ENCODE measurements at regions not wholly inside any gene's neighbourhood (a gene's known extent, or its start where the extent isn't known, plus 50 kb on each side); places are given as distances from the start of the nearest gene placed in this dataset.

DNA sequence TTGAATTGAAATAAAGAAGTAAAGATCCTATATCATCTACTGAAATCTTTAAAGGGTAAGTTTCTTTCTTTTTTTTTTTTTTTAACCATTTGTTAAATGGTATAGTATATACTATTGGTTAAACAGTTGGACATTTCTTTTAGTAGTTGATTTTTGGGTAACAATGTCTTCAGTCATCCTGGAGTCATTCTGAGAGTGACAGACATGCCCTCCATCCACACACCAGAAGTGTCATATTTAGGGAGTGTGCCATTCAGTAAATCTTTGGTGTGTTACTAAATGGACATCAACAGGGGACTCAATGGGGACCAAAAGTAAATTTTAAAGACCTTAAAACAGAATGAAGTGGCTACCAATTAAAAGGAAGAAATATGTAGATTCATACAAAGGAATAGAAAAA is 50.8 kb upstream of the SLC39A10 start:
- H3K27me3 ChIP-seq (ENCODE audit: control insufficient read depth in 2 of 2, insufficient read depth in 1 of 2, low read length in 1 of 2): no peaks in the 10 kb centered on the region
- H3K9me3 ChIP-seq (ENCODE audit: control insufficient read depth in 2 of 2, insufficient read depth in 1 of 2, low read length in 1 of 2): no peaks in the 10 kb centered on the region
- H3K36me3 ChIP-seq (ENCODE audit: control insufficient read depth in 2 of 2, insufficient read depth in 2 of 2, low read length in 1 of 2): no peaks in the 10 kb centered on the region
- DNase-seq (ENCODE audit: low read depth in 6 of 9, low spot score in 9 of 9): no peak
- H3K27ac ChIP-seq (ENCODE audit: low read depth in 1 of 2, low read length in 1 of 2): no peak overlapping the region
- H3K4me3 ChIP-seq (ENCODE audit: low read length in 2 of 2): no peak overlapping the region
- no peaks in the 10 kb centered on the region for H3K4me1 ChIP-seq (ENCODE audit: control insufficient read depth in 2 of 2, insufficient read depth in 2 of 2, low read length in 2 of 2)

DNA sequence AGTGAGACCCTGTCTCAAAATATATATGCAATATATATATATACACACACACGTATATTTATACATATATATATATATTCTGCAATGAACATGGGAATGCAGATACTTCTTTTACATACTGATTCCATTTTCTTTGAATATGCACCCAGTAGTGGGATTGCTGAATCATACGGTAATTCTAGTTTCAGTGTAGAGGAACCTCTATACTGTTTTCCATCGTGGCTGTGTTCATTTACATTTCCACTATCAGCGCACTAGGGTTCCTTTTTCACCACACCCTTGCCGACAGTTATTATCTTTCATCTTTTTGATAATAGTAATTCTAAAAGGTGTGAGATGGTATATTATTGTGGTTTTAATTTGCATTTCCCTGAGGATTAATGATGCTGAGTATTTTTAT is 52.3 kb upstream of the SLC39A10 start:
- H3K27me3 ChIP-seq (ENCODE audit: control insufficient read depth in 2 of 2, insufficient read depth in 1 of 2, low read length in 1 of 2): no peaks in the 10 kb centered on the region
- H3K27ac ChIP-seq (ENCODE audit: low read depth in 1 of 2, low read length in 1 of 2): no peak overlapping the region
- H3K4me3 ChIP-seq (ENCODE audit: low read length in 2 of 2): no peak overlapping the region
- no peak for DNase-seq (ENCODE audit: low read depth in 6 of 9, low spot score in 9 of 9)
- 98% methylated on average over 5 of the region's 5 CpGs for WGBS
- no peaks in the 10 kb centered on the region for H3K4me1 ChIP-seq (ENCODE audit: control insufficient read depth in 2 of 2, insufficient read depth in 2 of 2, low read length in 2 of 2)
- no peaks in the 10 kb centered on the region for H3K9me3 ChIP-seq (ENCODE audit: control insufficient read depth in 2 of 2, insufficient read depth in 1 of 2, low read length in 1 of 2)
- H3K36me3 ChIP-seq (ENCODE audit: control insufficient read depth in 2 of 2, insufficient read depth in 2 of 2, low read length in 1 of 2): no peaks in the 10 kb centered on the region

GRCh38 chr2:195603998-195604397 is 53.0 kb upstream of the SLC39A10 start:
- WGBS: 98% methylated on average over 4 of the region's 4 CpGs
- DNase-seq (ENCODE audit: low read depth in 6 of 9, low spot score in 9 of 9): no peak
- H3K27ac ChIP-seq (ENCODE audit: low read depth in 1 of 2, low read length in 1 of 2): no peak overlapping the region
- H3K4me3 ChIP-seq (ENCODE audit: low read length in 2 of 2): no peak overlapping the region
- no peaks in the 10 kb centered on the region for H3K4me1 ChIP-seq (ENCODE audit: control insufficient read depth in 2 of 2, insufficient read depth in 2 of 2, low read length in 2 of 2)
- no peaks in the 10 kb centered on the region for H3K9me3 ChIP-seq (ENCODE audit: control insufficient read depth in 2 of 2, insufficient read depth in 1 of 2, low read length in 1 of 2)
- H3K36me3 ChIP-seq (ENCODE audit: control insufficient read depth in 2 of 2, insufficient read depth in 2 of 2, low read length in 1 of 2): no peaks in the 10 kb centered on the region
- H3K27me3 ChIP-seq (ENCODE audit: control insufficient read depth in 2 of 2, insufficient read depth in 1 of 2, low read length in 1 of 2): no peaks in the 10 kb centered on the region

DNA sequence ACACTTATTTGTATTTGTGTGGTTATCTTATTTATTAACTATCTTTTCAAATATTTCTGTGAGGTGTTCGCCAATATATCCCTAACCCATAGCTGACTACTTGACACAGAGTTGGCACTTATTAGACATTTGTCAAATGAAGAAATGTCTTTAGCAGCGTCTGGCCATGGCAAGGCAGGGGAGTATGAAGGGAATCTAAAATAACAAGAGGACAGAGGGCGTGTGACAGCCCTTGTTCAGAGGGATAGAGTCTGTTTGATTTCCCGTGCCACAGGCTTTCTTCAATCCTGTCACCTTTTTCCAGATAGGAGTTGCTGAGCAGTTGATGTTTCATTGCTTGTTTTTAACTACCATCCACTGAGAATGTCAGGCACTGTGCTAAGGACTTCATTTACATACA is 53.6 kb upstream of the SLC39A10 start:
- Histone ChIP-seq H3K27me3 (ENCODE audit: control insufficient read depth in 2 of 2, insufficient read depth in 1 of 2, low read length in 1 of 2) (no peaks in the 10 kb centered on the region), H3K27ac (ENCODE audit: low read depth in 1 of 2, low read length in 1 of 2) (no peak overlapping the region), H3K4me1 (ENCODE audit: control insufficient read depth in 2 of 2, insufficient read depth in 2 of 2, low read length in 2 of 2) (no peaks in the 10 kb centered on the region), H3K9me3 (ENCODE audit: control insufficient read depth in 2 of 2, insufficient read depth in 1 of 2, low read length in 1 of 2) (no peaks in the 10 kb centered on the region), H3K4me3 (ENCODE audit: low read length in 2 of 2) (no peak overlapping the region), H3K36me3 (ENCODE audit: control insufficient read depth in 2 of 2, insufficient read depth in 2 of 2, low read length in 1 of 2) (no peaks in the 10 kb centered on the region)
- 98% methylated on average over 4 of the region's 4 CpGs for WGBS
- no peak for DNase-seq (ENCODE audit: low read depth in 6 of 9, low spot score in 9 of 9)

- no peak overlapping the region for H3K27ac ChIP-seq (ENCODE audit: low read depth in 1 of 2, low read length in 1 of 2)
These were observed 54.3 kb upstream of the SLC39A10 start for GRCh38 chr2:195602687-195603086.

GRCh38 chr2:195601361-195601760 is 55.7 kb upstream of the SLC39A10 start:
- no peak overlapping the region for H3K27ac ChIP-seq (ENCODE audit: low read depth in 1 of 2, low read length in 1 of 2)
- no peak for DNase-seq (ENCODE audit: low read depth in 6 of 9, low spot score in 9 of 9)
- H3K36me3 ChIP-seq (ENCODE audit: control insufficient read depth in 2 of 2, insufficient read depth in 2 of 2, low read length in 1 of 2): no peaks in the 10 kb centered on the region
- no peaks in the 10 kb centered on the region for H3K4me1 ChIP-seq (ENCODE audit: control insufficient read depth in 2 of 2, insufficient read depth in 2 of 2, low read length in 2 of 2)
- H3K4me3 ChIP-seq (ENCODE audit: low read length in 2 of 2): no peak overlapping the region
- WGBS: 64% methylated on average over 6 of the region's 6 CpGs
- H3K9me3 ChIP-seq (ENCODE audit: control insufficient read depth in 2 of 2, insufficient read depth in 1 of 2, low read length in 1 of 2): no peaks in the 10 kb centered on the region
- H3K27me3 ChIP-seq (ENCODE audit: control insufficient read depth in 2 of 2, insufficient read depth in 1 of 2, low read length in 1 of 2): no peaks in the 10 kb centered on the region

More at GRCh38 chr2:195602687-195603086, 54.3 kb upstream of the SLC39A10 start:
- no peak for DNase-seq (ENCODE audit: low read depth in 6 of 9, low spot score in 9 of 9)
- H3K36me3 ChIP-seq (ENCODE audit: control insufficient read depth in 2 of 2, insufficient read depth in 2 of 2, low read length in 1 of 2): no peaks in the 10 kb centered on the region
- WGBS: 97% methylated on average over 7 of the region's 7 CpGs
- H3K27me3 ChIP-seq (ENCODE audit: control insufficient read depth in 2 of 2, insufficient read depth in 1 of 2, low read length in 1 of 2): no peaks in the 10 kb centered on the region
- H3K4me3 ChIP-seq (ENCODE audit: low read length in 2 of 2): no peak overlapping the region
- no peaks in the 10 kb centered on the region for H3K4me1 ChIP-seq (ENCODE audit: control insufficient read depth in 2 of 2, insufficient read depth in 2 of 2, low read length in 2 of 2)
- no peaks in the 10 kb centered on the region for H3K9me3 ChIP-seq (ENCODE audit: control insufficient read depth in 2 of 2, insufficient read depth in 1 of 2, low read length in 1 of 2)

- no peak for DNase-seq (ENCODE audit: low read depth in 6 of 9, low spot score in 9 of 9)
- no peak overlapping the region for H3K4me3 ChIP-seq (ENCODE audit: low read length in 2 of 2)
- H3K27me3 ChIP-seq (ENCODE audit: control insufficient read depth in 2 of 2, insufficient read depth in 1 of 2, low read length in 1 of 2): no peaks in the 10 kb centered on the region
- H3K36me3 ChIP-seq (ENCODE audit: control insufficient read depth in 2 of 2, insufficient read depth in 2 of 2, low read length in 1 of 2): no peaks in the 10 kb centered on the region
- no peaks in the 10 kb centered on the region for H3K4me1 ChIP-seq (ENCODE audit: control insufficient read depth in 2 of 2, insufficient read depth in 2 of 2, low read length in 2 of 2)
- no peak overlapping the region for H3K27ac ChIP-seq (ENCODE audit: low read depth in 1 of 2, low read length in 1 of 2)
- H3K9me3 ChIP-seq (ENCODE audit: control insufficient read depth in 2 of 2, insufficient read depth in 1 of 2, low read length in 1 of 2): no peaks in the 10 kb centered on the region
These were observed 56.2 kb upstream of the SLC39A10 start for GRCh38 chr2:195600778-195601177.

DNA sequence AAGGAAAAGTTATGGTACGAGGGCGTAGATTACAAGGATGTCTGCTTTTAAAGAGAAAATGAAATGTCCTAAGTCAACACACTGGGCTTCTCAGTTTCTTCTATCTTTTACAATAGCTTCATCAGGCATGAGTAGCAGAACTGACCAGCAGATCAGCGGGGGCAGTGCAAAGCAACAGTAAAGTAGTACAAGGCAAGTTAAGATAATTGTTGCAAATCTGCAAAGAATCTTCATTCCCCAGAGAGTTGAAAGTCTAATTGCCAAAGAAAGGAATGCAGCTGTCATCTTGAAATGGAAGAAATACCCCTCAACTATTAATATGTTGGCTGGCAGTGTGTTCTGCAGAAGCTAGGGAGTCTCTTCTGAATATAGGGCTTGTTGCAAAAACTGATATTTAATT is 60.2 kb upstream of the SLC39A10 start:
- H3K36me3 ChIP-seq (ENCODE audit: control insufficient read depth in 2 of 2, insufficient read depth in 2 of 2, low read length in 1 of 2): no peaks in the 10 kb centered on the region
- no peak for DNase-seq (ENCODE audit: low read depth in 6 of 9, low spot score in 9 of 9)
- WGBS: 99% methylated on average over 3 of the region's 3 CpGs
- no peaks in the 10 kb centered on the region for H3K27me3 ChIP-seq (ENCODE audit: control insufficient read depth in 2 of 2, insufficient read depth in 1 of 2, low read length in 1 of 2)
- H3K4me1 ChIP-seq (ENCODE audit: control insufficient read depth in 2 of 2, insufficient read depth in 2 of 2, low read length in 2 of 2): no peaks in the 10 kb centered on the region
- H3K9me3 ChIP-seq (ENCODE audit: control insufficient read depth in 2 of 2, insufficient read depth in 1 of 2, low read length in 1 of 2): no peaks in the 10 kb centered on the region
- H3K4me3 ChIP-seq (ENCODE audit: low read length in 2 of 2): no peak overlapping the region
- no peak overlapping the region for H3K27ac ChIP-seq (ENCODE audit: low read depth in 1 of 2, low read length in 1 of 2)

DNA sequence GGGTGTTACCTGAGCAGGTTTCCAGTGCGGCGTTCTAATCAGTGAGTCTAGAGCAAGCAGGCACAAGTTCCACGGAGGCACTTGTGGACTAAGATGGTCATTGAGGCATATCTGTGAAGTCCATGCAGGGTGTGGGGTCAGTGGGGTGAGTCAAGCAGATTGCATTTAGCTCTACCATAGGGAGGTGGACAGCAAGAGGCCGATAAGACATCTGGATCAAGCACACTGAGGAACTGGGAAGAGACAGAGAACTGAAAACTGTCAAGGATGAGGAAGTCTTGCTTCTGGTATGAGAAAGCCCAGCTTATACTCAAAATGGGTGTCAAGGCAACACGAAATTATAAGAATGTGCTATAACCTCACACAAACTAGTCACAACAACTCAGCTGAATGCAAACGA is 61.2 kb upstream of the SLC39A10 start:
- Histone ChIP-seq H3K4me3 (ENCODE audit: low read length in 2 of 2) (no peak overlapping the region), H3K27me3 (ENCODE audit: control insufficient read depth in 2 of 2, insufficient read depth in 1 of 2, low read length in 1 of 2) (no peaks in the 10 kb centered on the region), H3K9me3 (ENCODE audit: control insufficient read depth in 2 of 2, insufficient read depth in 1 of 2, low read length in 1 of 2) (no peaks in the 10 kb centered on the region), H3K4me1 (ENCODE audit: control insufficient read depth in 2 of 2, insufficient read depth in 2 of 2, low read length in 2 of 2) (no peaks in the 10 kb centered on the region), H3K36me3 (ENCODE audit: control insufficient read depth in 2 of 2, insufficient read depth in 2 of 2, low read length in 1 of 2) (no peaks in the 10 kb centered on the region), H3K27ac (ENCODE audit: low read depth in 1 of 2, low read length in 1 of 2) (no peak overlapping the region)
- 97% methylated on average over 6 of the region's 6 CpGs for WGBS
- no peak for DNase-seq (ENCODE audit: low read depth in 6 of 9, low spot score in 9 of 9)

Data from thymus (tissue), 11 donors.